GM21528 (cell line): ENCODE measurements at regions not wholly inside any gene's neighbourhood (a gene's known extent, or its start where the extent isn't known, plus 50 kb on each side); places are given as distances from the start of the nearest gene placed in this dataset.

Source experiments
- ATAC-seq: cut with Tn5 transposase; IDR thresholded peaks from one replicate; pipeline ENCODE4 v1.9.1; 2021; ENCODE audit warnings: mild to moderate bottlenecking, moderate library complexity; ENCODE audit not compliant: unreplicated experiment, low FRiP score

GRCh38 chr11:112570333-112570732 is 309.7 kb upstream of the PLET1 start:
- no peak for ATAC-seq

GRCh38 chr11:112579282-112579681 is 318.6 kb upstream of the PLET1 start:
- no peak for ATAC-seq

DNA sequence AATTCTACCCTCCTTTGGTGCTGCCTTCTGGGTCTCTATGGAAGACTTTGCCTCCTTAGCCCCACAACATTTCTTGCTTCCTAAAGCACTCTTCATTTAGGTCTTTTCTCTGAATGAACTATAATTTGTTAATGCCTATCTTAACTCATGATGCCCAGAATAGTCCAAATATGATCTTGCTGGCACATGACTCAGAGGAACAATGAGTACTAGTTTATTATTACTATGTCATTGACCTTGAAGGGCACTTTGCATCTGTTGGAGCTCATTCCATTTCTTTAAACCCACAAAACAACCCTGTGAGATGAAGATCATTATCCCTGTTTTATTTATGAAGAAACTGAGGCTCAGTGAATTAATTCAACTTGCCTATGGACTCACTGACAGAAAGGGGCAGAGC is 320.2 kb upstream of the PLET1 start:
- no peak for ATAC-seq

GRCh38 chr11:112581747-112582146 is 321.1 kb upstream of the PLET1 start:
- no peak for ATAC-seq

DNA sequence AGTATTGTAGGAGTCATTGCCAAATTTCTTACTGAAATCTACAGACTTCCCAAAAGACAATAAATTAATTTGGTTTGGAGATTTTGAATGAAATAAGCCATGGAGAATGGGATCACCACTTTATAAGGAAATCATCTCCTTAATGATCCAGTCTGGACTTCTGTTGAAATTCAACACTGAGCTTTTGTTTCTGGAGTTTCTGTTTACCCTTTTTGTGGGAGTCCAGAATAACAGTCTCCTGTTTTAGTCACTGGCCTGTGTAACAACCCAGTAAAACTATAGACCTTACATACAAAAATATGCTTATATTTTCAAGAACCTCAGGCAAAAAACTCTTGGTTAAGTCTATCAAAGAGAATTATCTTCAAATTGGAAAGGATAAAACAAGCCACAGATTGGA is 321.7 kb upstream of the PLET1 start:
- ATAC-seq, result no peak

DNA sequence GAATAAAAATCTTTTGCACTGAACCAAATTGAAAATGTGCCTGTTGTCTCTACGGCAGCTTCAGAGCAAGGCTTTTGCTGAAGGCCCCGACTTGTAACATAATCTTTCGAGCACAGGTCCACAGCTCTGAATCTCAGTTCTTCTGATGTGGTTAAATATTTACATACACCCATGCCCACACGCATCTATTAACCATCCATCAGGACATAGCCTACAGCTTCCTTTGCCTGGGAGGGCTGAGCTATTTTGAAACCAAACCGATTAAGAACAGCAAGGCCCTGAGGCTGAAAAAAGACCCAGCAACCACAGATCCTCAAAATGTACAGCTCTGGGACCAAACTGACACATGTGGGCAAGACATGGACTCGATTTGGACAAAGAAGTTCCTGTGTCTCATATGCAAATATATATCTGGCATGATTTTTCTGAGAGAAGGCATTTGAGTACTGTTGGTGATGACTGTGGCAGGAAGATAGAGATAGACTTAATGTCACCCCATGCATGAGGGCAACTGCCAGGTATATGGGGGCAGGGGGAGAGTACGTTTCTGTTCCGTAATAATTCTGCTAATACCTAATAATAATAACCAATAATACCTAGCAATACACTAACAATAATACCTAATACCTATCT is 322.7 kb upstream of the PLET1 start:
- peak; percentile 92 for ATAC-seq

DNA sequence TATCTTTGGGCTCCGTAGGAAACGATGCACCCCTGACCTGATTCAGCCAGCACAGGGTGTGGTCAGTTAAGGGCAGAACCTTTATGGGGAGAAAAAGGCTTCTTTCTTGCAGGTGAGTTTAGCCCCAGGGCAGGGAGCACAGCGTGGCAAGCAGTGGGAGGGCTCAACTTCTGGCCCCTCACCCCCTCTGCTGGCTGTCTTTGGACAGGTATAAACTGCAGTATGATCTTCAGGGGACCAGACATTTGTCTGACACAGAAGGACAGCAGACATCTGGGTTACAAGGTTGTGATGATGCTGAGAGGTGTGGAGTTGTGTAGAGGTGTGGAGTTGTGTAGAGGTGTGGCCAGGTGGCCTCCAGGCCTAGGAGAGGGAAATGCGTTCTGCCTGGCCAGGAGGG is 324.0 kb upstream of the PLET1 start:
- no peak for ATAC-seq

GRCh38 chr11:112587664-112588063 is 327.0 kb upstream of the PLET1 start:
- no peak for ATAC-seq

GRCh38 chr11:112588252-112588694 is 327.6 kb upstream of the PLET1 start:
- peak; percentile 54 for ATAC-seq

DNA sequence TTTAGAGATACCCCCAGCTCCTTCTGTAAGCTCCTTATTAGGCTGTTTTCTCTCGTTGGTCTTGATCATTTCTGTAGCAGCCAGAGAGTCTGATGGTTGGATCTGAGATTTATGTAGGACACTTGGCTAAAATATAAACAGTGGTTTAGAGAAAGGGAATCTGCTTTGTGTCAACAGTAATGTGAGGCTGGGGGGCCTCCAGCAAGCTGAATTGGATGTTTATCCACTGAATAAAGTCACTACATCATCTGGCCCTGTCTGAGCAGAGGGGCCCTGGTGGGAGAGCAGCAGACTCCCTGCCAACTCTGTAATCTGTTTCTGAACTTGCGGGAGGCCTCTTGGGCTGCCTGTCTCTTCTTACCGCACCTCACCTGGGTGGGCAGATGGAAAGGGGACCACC is 328.5 kb upstream of the PLET1 start:
- no peak for ATAC-seq

GRCh38 chr11:112590764-112591163 is 330.1 kb upstream of the PLET1 start:
- no peak for ATAC-seq

GRCh38 chr11:112593440-112593839 is 332.8 kb upstream of the PLET1 start:
- ATAC-seq, result no peak

- ATAC-seq, result no peak
These were observed 335.7 kb upstream of the PLET1 start for GRCh38 chr11:112596324-112596723.

DNA sequence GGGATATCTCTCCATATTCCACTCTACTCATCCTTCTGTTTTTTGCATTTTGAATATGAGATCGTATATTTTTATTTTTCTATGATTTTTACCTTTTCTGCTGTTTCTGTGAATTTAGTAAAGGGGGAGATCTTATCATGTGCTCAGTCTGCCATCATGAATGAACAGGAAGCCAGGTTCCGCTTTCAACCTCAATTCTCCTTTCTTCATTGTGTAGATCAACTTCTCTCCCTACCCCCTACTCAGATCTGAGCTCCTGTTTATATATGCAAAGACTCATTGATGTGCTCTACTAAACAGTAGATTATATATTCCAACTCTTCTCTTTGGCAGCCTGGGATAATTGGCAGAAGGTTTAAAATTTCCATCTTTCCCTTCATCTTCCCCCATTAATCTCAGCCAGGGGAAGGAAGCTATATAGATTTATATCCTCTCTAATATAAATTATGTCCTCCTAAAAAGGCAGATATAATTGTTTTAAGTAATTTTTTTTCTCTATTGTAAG is 336.7 kb upstream of the PLET1 start:
- ATAC-seq, result no peak

DNA sequence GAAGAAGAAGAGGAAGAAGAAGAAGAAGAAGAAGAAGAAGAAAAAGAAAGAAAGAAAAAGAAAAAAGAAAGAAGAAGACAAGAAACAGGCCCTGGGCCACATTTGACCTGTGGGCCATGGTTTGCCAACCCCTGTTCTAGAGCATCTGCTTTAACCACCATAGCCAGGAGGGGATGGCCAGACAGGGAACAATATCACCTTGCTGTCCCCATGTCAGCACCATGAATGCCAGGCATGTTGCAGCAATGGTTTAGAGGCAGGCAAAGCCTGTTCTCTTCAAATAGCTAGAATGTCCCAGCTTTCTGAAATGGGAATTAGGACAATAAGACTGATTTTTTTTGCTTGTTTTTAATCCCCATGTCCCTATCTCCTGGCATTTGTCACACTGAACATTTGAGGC is 338.6 kb upstream of the PLET1 start:
- no peak for ATAC-seq

DNA sequence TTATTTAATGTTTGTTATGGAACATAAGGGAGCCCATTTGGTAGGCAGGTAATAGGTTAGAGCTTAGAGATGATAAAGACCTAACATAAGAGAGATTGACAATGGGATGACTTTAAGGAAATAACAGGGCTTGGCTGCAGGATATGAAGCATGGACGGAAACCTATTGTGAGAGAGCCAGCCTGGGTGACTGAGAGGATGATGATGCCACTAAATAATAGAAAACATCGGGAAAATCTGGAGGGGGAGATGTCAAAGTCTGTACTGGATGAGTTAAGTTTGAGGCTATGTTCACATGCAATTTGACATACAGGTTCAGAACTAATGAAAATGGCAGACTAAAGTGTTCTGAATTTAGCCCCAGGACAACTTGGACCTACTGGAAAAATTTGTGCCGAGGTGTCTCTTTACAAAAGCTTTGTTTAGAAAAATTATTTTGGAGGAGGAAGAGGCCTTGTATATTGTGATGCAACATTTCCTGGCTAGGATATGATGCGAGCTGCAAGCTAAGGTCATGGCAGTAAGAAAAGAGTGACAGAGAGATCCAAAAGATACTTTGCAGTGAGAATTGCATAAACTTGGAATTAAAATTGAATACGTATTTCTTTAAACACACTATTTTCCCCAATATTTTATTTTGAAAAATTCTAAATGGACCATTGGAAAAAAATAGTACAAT is 339.3 kb upstream of the PLET1 start:
- no peak for ATAC-seq

- no peak for ATAC-seq
These were observed 344.5 kb upstream of the PLET1 start for GRCh38 chr11:112605093-112605666.

DNA sequence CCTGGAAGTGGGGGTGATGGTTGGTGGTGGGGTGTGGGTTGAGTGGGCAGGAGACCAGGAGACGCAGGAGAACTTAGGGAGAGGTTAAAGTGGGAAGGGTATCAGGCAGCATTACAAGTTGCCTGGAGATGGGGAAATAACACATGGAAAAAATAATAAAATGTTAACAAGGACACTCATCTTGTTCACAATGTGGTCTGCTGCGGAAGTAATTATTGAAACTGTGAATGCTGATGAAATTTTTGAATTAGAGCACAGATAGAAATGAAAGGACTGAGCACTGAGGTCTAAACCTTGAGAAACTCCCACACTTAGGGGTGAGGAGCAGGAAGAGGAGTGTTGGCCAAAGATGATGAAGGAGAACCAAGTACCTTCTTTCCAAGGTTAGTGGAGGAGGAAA is 346.0 kb upstream of the PLET1 start:
- no peak for ATAC-seq

DNA sequence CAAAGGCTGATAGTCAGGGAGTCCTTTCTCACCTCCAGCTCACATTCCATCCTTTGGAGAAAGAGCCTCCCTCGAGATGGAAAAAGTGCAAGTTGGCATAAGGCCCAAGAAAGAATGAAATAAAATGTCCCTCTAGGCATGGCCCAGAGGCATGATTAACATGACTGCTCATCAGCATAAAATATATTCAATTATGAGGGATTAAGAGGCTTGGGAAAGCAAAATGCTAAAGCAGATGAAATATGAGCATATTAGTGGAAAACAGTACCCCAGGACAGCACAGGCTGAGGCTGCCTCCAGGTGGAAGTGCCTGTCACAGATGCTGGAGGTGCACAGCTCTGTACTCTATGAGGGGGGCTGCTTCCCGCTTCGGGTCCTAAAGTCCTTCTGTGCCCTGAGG is 347.8 kb upstream of the PLET1 start:
- ATAC-seq, result no peak

DNA sequence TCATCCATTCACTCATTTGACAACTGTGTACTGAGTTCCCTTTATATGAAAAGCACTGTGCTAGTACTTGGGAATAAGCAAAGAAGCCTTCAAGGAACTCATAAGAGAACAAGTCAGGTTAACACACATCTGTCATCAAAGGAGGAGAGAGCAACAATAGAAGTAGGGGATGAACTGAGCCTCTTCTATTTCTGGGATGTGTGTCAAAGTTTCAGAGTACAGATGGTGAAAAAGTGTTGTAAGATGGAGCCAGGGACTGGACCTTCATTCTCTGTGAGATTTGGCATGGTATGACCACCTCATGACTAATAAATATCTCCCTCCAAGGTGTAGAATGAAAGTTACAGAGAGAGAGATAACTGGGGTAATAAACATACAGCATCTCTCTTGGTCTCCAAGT is 349.8 kb upstream of the PLET1 start:
- no peak for ATAC-seq

DNA sequence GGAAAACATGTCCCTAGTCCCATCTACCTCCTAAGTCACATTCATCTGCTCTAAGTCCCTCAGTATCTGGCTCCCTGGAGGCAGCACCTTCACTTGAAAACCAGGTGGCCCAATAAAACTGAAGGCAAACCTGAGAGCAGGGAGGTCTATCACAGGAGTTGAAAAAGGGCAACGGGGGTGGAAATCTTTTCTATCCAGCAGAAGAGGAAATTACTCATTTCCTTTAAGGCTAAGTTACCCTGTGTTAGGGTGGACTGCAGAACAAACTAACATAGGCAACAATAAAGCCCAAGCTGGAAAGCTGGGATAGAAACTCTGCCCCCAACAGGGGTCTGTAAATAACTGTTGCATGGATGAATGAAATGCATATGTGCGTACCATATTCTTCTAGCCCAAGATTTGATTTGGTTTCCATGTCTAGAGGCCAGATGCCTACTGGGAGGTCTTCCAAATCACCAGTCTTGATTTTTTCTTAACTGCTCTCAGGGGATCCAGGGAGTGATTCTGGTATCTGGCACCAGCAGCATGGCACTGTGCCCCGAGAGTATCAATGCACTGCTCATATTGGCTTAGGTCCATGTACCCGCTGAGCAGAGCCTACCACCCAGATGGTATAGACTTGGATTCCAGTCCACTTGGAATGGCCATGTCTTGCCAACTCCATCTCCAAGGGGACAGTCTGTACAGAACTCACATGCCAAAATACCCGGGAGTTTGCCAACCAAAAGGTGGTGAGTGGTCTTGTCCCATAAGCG is 350.0 kb upstream of the NCAM1 start:
- ATAC-seq, result no peak
